OCI-LY3 (cell line): ENCODE measurements at regions not wholly inside any gene's neighbourhood (a gene's known extent, or its start where the extent isn't known, plus 50 kb on each side); places are given as distances from the start of the nearest gene placed in this dataset.

Source experiments
- EZH2phosphoT487 ChIP-seq: fragments of 200-600 bp; shearing (Covaris generic); IDR thresholded peaks from 2 replicates; pipeline ENCODE4 v1.6.1; 2018; ENCODE audit warnings: antibody characterized with exemption, mixed run types, low read depth
- TF ChIP-seq, protein P1 (sequence below): fragments of 200-600, 300-600 bp; sonication (generic); IDR thresholded peaks from 2 replicates; pipeline ENCODE4 v1.5.1; 2014; ENCODE audit warnings: antibody characterized with exemption, low read length, low read depth

DNA sequence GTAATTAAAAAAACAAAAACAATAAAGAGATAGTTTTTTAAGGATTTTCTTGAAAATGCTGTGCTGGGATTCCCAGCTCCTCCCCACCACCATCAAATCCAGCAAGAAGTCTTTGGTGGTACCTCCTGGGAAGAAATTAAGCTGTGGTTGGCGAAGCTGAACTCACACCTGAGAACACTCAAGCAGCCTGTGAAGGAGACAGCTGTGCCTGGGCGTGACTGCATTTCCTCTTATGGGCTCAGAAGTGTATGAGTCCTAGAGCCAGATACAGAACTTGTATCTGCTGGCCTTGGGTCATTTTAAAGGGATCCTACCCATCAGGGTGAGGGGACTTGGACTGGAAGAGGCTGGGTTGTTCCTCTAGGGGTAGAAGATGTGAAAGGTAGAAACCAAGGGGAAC, 561.2 kb upstream of the SGCD start:
- TF ChIP-seq, protein P1, sequence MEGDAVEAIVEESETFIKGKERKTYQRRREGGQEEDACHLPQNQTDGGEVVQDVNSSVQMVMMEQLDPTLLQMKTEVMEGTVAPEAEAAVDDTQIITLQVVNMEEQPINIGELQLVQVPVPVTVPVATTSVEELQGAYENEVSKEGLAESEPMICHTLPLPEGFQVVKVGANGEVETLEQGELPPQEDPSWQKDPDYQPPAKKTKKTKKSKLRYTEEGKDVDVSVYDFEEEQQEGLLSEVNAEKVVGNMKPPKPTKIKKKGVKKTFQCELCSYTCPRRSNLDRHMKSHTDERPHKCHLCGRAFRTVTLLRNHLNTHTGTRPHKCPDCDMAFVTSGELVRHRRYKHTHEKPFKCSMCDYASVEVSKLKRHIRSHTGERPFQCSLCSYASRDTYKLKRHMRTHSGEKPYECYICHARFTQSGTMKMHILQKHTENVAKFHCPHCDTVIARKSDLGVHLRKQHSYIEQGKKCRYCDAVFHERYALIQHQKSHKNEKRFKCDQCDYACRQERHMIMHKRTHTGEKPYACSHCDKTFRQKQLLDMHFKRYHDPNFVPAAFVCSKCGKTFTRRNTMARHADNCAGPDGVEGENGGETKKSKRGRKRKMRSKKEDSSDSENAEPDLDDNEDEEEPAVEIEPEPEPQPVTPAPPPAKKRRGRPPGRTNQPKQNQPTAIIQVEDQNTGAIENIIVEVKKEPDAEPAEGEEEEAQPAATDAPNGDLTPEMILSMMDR = no peak
- no peak for TF ChIP-seq EZH2phosphoT487
